NCI-H510A treated with DMSO at 0.1 percent for 48 hours (cell line): ENCODE measurements at regions not wholly inside any gene's neighbourhood (a gene's known extent, or its start where the extent isn't known, plus 50 kb on each side); places are given as distances from the start of the nearest gene placed in this dataset.

Source experiments
- DNase-seq: peaks from one replicate; lab custom pipeline; 2025; lab: John Stamatoyannopoulos, UW

- DNase-seq = peak; percentile 25
Measured at GRCh38 chr2:82320296-82320695, 2015.7 kb upstream of the LRRTM1 start.

GRCh38 chr2:82317012-82317411 lies 2012.5 kb upstream of the LRRTM1 start:
- peak; percentile 69 for DNase-seq

- no peak for DNase-seq
Measured at GRCh38 chr2:82316586-82316985, 2012.0 kb upstream of the LRRTM1 start.

GRCh38 chr2:82314836-82315472 lies 2010.4 kb upstream of the LRRTM1 start:
- no peak for DNase-seq

DNA sequence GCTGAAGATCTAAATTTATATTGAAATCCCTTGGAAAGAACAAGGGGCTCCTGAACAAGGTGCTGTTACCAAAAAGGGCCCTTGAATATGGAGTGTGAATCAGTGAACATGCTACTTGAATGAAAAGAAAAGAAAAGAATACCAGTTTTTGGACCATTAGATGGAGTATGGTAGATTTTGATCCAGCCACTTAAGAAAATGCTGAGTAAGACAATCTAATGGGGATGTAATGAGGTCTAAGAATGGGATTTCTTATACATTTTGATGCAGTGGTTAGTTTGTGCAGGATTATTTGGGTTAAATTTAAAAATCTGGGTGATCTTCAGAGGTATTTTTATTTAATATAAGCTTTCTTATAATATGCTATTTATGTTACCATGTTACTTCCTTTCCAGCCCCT lies 2003.0 kb upstream of the LRRTM1 start:
- DNase-seq = no peak

GRCh38 chr2:82301506-82301905 lies 1997.0 kb upstream of the LRRTM1 start:
- no peak for DNase-seq

GRCh38 chr2:82289446-82289845 lies 1984.9 kb upstream of the LRRTM1 start:
- DNase-seq = no peak

- DNase-seq = no peak
Measured at GRCh38 chr2:82283075-82283474, 1978.5 kb upstream of the LRRTM1 start.

DNA sequence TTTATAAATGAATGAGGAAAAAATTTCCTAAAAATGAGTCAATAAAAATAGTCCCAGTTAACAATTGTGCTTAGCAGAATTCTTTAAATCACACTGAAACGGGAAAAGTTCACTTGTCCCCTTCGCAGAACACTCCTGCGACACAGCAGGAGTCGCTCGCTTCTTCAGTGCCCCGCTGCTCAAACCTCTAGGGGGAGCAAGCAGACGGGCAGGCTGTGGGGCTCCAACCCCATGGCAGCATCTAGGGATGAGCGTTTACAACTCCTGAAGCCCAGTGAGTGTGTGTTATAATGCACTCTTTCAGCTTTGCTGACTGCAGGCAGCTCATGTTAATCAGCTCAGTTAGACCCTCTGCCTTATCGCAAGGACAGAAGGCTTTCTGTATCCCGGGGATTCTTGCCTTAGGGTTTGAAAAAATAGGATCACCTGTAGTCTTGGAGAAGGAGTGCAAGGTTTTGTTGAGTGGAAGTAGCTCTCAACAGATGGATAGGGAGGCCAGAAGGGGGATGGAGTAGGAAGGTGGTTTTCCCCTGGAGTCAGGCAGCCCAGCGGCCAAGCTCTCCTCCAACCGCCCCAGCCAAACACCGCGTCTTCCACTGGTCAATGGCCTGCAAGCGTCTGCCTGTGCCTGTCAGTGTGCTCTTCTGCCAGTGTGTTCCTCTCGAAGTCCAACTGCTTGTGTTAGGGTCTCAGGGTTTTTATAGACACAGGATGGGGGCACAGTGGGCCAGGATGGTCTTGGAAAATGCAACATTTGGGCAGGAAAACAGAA lies 1977.7 kb upstream of the LRRTM1 start:
- DNase-seq = no peak

DNA sequence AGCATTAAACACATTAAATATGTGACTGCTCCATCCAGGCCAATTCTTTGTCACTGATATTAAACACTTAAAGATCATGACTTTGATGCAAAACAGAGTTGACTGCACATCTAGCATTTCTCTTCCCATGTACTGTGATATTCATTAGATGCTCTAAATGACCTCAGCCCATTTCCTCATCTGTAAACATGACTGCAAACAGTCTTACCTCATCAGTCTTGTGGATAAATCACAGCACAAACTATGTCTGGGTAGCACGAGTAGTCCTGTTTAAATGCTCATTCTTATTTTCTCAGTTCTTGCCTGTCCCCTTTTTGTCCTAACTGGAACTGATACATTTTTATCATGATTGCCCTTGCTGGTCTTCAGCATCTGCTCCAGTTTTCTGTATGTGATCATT lies 1974.8 kb upstream of the LRRTM1 start:
- DNase-seq = no peak

DNA sequence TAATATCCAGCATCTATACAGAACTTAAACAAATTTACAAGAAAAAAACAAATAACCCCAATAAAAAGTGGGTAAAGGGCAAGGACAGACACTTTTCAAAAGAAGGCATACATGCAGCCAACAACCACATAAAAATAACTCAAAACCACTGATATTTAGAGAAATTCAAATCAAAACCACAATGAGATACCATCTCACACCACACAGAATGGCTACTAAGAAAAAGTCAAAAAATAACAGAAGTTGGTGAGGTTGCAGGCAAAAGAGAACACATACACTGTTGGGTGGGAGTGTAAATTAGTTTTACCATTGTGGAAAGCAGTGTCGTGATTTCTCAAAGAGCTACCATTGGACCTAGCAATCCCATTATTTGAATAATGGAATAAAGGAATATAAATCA lies 1973.9 kb upstream of the LRRTM1 start:
- no peak for DNase-seq

- DNase-seq = peak; percentile 67
Measured at GRCh38 chr2:82275599-82275998, 1971.0 kb upstream of the LRRTM1 start.

DNA sequence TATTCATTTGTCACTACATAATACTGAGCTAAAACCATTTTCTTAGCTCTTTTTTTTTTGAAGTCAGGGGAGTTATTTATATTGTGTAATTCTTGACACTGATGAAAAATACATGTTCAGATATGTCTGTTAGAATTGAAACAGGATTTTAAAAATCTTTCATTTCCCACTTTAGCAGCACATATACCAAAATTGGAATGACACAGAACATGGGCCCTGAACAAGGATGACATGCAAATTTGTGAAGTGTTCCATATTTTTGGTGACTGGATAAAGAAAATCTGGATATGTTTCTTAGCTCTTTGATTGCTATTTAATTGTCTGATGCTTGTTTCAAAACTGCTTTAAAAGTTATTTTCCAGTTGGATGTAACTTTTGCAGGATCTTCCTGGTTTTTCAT lies 1963.9 kb upstream of the LRRTM1 start:
- no peak for DNase-seq

DNA sequence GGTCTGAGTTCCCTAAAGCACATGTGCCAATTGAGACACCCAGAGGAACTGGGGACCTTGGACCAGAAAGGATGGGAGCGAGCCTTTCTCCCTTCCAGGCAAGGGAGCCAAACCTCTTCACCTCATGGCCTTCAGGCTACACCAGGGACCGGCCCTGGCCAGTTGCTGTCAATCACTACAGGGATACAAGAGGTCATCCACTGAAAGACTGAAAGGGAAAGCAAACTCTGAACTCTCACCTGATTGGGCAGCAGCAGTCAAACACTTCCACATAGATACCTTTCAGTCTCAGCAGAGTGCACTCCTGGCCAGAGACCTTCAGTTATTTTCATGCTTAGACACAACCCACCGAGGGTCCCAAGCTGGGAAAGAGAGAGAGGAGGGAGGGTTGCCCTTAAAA lies 1956.0 kb upstream of the LRRTM1 start:
- DNase-seq = no peak

DNA sequence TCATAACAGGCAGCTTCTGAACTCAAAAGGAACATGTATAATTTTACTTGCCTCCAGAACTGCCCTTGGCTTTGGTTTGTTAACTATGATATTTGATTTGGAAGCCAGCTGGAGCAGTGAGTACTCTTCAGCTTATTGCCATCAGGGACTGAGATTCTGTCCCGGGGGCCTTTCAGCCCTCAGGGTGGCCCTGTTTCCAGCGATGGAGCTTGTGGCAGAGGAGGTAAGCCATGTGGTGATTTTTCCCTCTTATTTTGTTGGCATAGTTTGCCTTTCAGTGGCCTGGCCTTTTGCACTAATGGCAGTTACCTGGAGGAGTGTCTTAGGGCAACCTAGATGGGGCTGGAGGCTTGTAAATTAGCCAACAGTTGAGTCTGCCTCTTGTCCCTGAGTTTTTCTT lies 1955.0 kb upstream of the LRRTM1 start:
- DNase-seq = no peak

- DNase-seq = no peak
Measured at GRCh38 chr2:82257796-82258555, 1953.4 kb upstream of the LRRTM1 start.

GRCh38 chr2:82256983-82257632 lies 1952.6 kb upstream of the LRRTM1 start:
- no peak for DNase-seq

- DNase-seq = no peak
Measured at GRCh38 chr2:82256288-82256687, 1951.7 kb upstream of the LRRTM1 start.

- no peak for DNase-seq
Measured at GRCh38 chr2:82254728-82255127, 1950.2 kb upstream of the LRRTM1 start.

- no peak for DNase-seq
Measured at GRCh38 chr2:82246220-82246775, 1941.7 kb upstream of the LRRTM1 start.

DNA sequence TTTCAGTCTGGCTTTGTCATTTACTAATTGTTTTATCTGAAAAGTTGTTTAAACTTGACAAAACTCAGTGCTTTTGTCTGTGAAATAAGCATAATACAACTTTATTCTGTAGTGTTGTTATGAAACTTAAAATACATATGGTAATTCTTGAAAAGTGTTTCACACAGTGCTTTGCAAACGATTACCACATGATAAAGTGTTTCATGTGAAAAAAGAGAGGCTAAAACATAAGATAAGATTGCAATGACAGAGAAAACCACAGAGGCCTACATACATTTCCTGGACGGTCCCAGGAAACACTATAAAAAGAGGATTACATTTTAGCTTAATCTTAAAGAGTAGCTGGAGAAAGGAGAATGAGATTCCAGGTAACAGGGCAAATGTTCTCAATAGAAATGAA lies 1934.6 kb upstream of the LRRTM1 start:
- no peak for DNase-seq

GRCh38 chr2:82237994-82238662 lies 1933.6 kb upstream of the LRRTM1 start:
- DNase-seq = no peak
